HEK293 (cell line): ENCODE measurements at regions not wholly inside any gene's neighbourhood (a gene's known extent, or its start where the extent isn't known, plus 50 kb on each side); places are given as distances from the start of the nearest gene placed in this dataset.

Experiments used
- CTCF ChIA-PET: fragments of 350-600 bp; formaldehyde crosslinking; extraction: SDS; loops from one replicate; lab custom pipeline; 2021; ENCODE audit warnings: antibody characterized with exemption; lab: Yijun Ruan, JAX
- POLR2A ChIA-PET: fragments of 300-600 bp; formaldehyde crosslinking; extraction: SDS; loops from one replicate; lab custom pipeline; 2020; ENCODE audit warnings: antibody characterized with exemption, inconsistent platforms; lab: Yijun Ruan, JAX
- H3K27ac ChIP-seq: fragments of 200-500 bp; sonication (Bioruptor generic); 2 replicates; pipeline ENCODE4 v1.5.1; 2014; ENCODE audit warnings: low read depth, low read length, control low read depth, inconsistent platforms; ENCODE audit errors: extremely low read depth
- H3K36me3 ChIP-seq, 2 experiments: fragments of 200-500 bp in 1 of 2; sonication (Bioruptor generic) in 1 of 2; 1 replicate in 1 of 2; 2 replicates in 1 of 2; pipeline ENCODE4 v1.5.1; 2014 to 2017; ENCODE audit warnings: inconsistent platforms in 2 of 2, low read length in 2 of 2; ENCODE audit not compliant: control insufficient read depth in 2 of 2, insufficient read depth in 1 of 2
- H3K4me1 ChIP-seq: fragments of 200-500 bp; sonication (Bioruptor generic); 2 replicates; pipeline ENCODE4 v1.5.1; 2014; ENCODE audit warnings: mild to moderate bottlenecking, low read length, inconsistent platforms; ENCODE audit not compliant: control insufficient read depth, insufficient read depth
- H3K4me3 ChIP-seq: 2 replicates; pipeline ENCODE4 v1.5.1; 2011; ENCODE audit warnings: low read depth, mild to moderate bottlenecking, control low read depth, low read length, moderate library complexity
- H3K9me3 ChIP-seq: fragments of 200-500 bp; sonication (Bioruptor generic); 2 replicates; pipeline ENCODE4 v1.5.1; 2014; ENCODE audit warnings: low read depth, low read length, inconsistent platforms; ENCODE audit not compliant: control insufficient read depth, insufficient read depth
- CTCF ChIP-seq: fragments of 450-650 bp; formaldehyde crosslinking; IDR thresholded peaks from 2 replicates; pipeline ENCODE4 v1.5.1; 2016; ENCODE audit warnings: missing biosample characterization, missing genetic modification characterization
- ELK4 ChIP-seq: IDR thresholded peaks from 2 replicates; pipeline ENCODE4 v1.6.1; 2011; ENCODE audit warnings: mild to moderate bottlenecking, low read depth, low read length, borderline replicate concordance
- HIC1 ChIP-seq: fragments of 450-650 bp; formaldehyde crosslinking; IDR thresholded peaks from 2 replicates; pipeline ENCODE4 v1.5.1; 2016; ENCODE audit warnings: missing biosample characterization, missing genetic modification characterization
- HOXC10 ChIP-seq: sonication (generic); formaldehyde crosslinking; IDR thresholded peaks from 2 replicates; pipeline ENCODE4 v1.8.1; 2023; ENCODE audit warnings: mild to moderate bottlenecking, missing genetic modification reagents
- KLF10 ChIP-seq: fragments of 450-650 bp; IDR thresholded peaks from 2 replicates; pipeline ENCODE4 v1.5.1; 2018; ENCODE audit warnings: missing biosample characterization, mild to moderate bottlenecking, missing genetic modification characterization
- MEIS1 ChIP-seq: sonication (generic); formaldehyde crosslinking; IDR thresholded peaks from 2 replicates; pipeline ENCODE4 v1.8.1; 2022; ENCODE audit warnings: missing genetic modification reagents, mild to moderate bottlenecking, borderline replicate concordance
- PBX3 ChIP-seq: sonication (generic); formaldehyde crosslinking; IDR thresholded peaks from 2 replicates; pipeline ENCODE4 v1.8.1; 2022; ENCODE audit warnings: mild to moderate bottlenecking, moderate library complexity, missing genetic modification reagents
- PRDM4 ChIP-seq: fragments of 450-650 bp; formaldehyde crosslinking; IDR thresholded peaks from 2 replicates; pipeline ENCODE4 v1.5.1; 2017; ENCODE audit warnings: missing biosample characterization, missing genetic modification characterization
- SALL2 ChIP-seq: fragments of 450-650 bp; formaldehyde crosslinking; IDR thresholded peaks from 2 replicates; pipeline ENCODE4 v1.5.0; 2017; ENCODE audit warnings: missing biosample characterization, mild to moderate bottlenecking, missing genetic modification characterization, borderline replicate concordance
- TRIM28 ChIP-seq: IDR thresholded peaks from 2 replicates; pipeline ENCODE4 v1.6.1; 2011; ENCODE audit warnings: low read length, control low read depth, borderline replicate concordance
- ZBTB20 ChIP-seq: fragments of 450-650 bp; formaldehyde crosslinking; IDR thresholded peaks from 2 replicates; pipeline ENCODE4 v1.5.1; 2016; ENCODE audit warnings: missing biosample characterization, missing genetic modification characterization
- ZBTB49 ChIP-seq: fragments of 450-650 bp; formaldehyde crosslinking; IDR thresholded peaks from 2 replicates; pipeline ENCODE4 v1.5.1; 2016; ENCODE audit warnings: missing biosample characterization, missing genetic modification characterization, low read depth
- ZNF169 ChIP-seq: fragments of 450-650 bp; formaldehyde crosslinking; IDR thresholded peaks from 2 replicates; pipeline ENCODE4 v1.5.1; 2016; ENCODE audit warnings: missing biosample characterization, missing genetic modification characterization
- ZNF175 ChIP-seq: fragments of 450-650 bp; formaldehyde crosslinking; IDR thresholded peaks from 2 replicates; pipeline ENCODE4 v1.5.1; 2016; ENCODE audit warnings: missing biosample characterization, missing genetic modification characterization
- ZNF2 ChIP-seq: fragments of 450-650 bp; formaldehyde crosslinking; IDR thresholded peaks from 2 replicates; pipeline ENCODE4 v1.5.1; 2016; ENCODE audit warnings: missing biosample characterization, missing genetic modification characterization
- ZNF24 ChIP-seq: fragments of 450-650 bp; formaldehyde crosslinking; IDR thresholded peaks from 2 replicates; pipeline ENCODE4 v1.5.1; 2016; ENCODE audit warnings: missing biosample characterization, missing genetic modification characterization
- ZNF354C ChIP-seq: fragments of 450-650 bp; formaldehyde crosslinking; IDR thresholded peaks from 2 replicates; pipeline ENCODE4 v1.5.1; 2016; ENCODE audit warnings: missing biosample characterization, missing genetic modification characterization, low read depth, borderline replicate concordance
- ZNF362 ChIP-seq: fragments of 450-650 bp; formaldehyde crosslinking; IDR thresholded peaks from 2 replicates; pipeline ENCODE4 v1.5.1; 2016; ENCODE audit warnings: missing biosample characterization, missing genetic modification characterization
- ZNF366 ChIP-seq: fragments of 450-650 bp; formaldehyde crosslinking; conservative IDR thresholded peaks from 2 replicates; pipeline ENCODE4 v1.5.1; 2016; ENCODE audit warnings: missing biosample characterization, missing genetic modification characterization
- ZNF394 ChIP-seq: fragments of 450-650 bp; formaldehyde crosslinking; IDR thresholded peaks from 2 replicates; pipeline ENCODE4 v1.5.1; 2016; ENCODE audit warnings: missing biosample characterization, missing genetic modification characterization, mild to moderate bottlenecking, moderate library complexity, borderline replicate concordance
- ZNF416 ChIP-seq: fragments of 450-650 bp; formaldehyde crosslinking; IDR thresholded peaks from 2 replicates; pipeline ENCODE4 v1.5.1; 2016; ENCODE audit warnings: missing biosample characterization, missing genetic modification characterization
- ZNF514 ChIP-seq: fragments of 450-650 bp; formaldehyde crosslinking; IDR thresholded peaks from 2 replicates; pipeline ENCODE4 v1.5.1; 2016; ENCODE audit warnings: missing biosample characterization, missing genetic modification characterization
- ZNF558 ChIP-seq: fragments of 450-650 bp; formaldehyde crosslinking; IDR thresholded peaks from 2 replicates; pipeline ENCODE4 v1.5.1; 2016; ENCODE audit warnings: missing biosample characterization, missing genetic modification characterization
- ZNF585B ChIP-seq: fragments of 450-650 bp; formaldehyde crosslinking; IDR thresholded peaks from 2 replicates; pipeline ENCODE4 v1.5.1; 2016; ENCODE audit warnings: missing biosample characterization, missing genetic modification characterization
- ZXDB ChIP-seq: fragments of 450-650 bp; formaldehyde crosslinking; IDR thresholded peaks from 2 replicates; pipeline ENCODE4 v1.5.1; 2016; ENCODE audit warnings: missing biosample characterization, missing genetic modification characterization

GRCh38 chr6:126280287-126280686, 59.6 kb upstream of the CENPW start:
- no peaks in the 10 kb centered on the region for H3K4me1 ChIP-seq
- no peaks in the 10 kb centered on the region for H3K9me3 ChIP-seq
- H3K36me3 ChIP-seq, result no peaks in the 10 kb centered on the region
- H3K4me3 ChIP-seq, result no peak overlapping the region
- no peak for TF ChIP-seq SALL2 (tag by site-specific recombination)
- TF ChIP-seq ZNF175 (tag by site-specific recombination), result no peak
- no peak for TF ChIP-seq PBX3
- TF ChIP-seq ZNF362 (tag by site-specific recombination), result no peak
- no peak for TF ChIP-seq ZXDB
- no peak for TF ChIP-seq CTCF (tag by site-specific recombination)
- TF ChIP-seq ZNF366, result no peak
- no peak for TF ChIP-seq ZNF394
- TF ChIP-seq ZNF354C, result no peak
- TF ChIP-seq HIC1 (tag by site-specific recombination), result no peak
- TF ChIP-seq ZNF2 (tag by site-specific recombination), result no peak
- no peak for TF ChIP-seq ELK4
- TF ChIP-seq ZBTB20 (tag by site-specific recombination), result no peak
- no peak for TF ChIP-seq ZBTB49 (tag by site-specific recombination)
- H3K27ac ChIP-seq, result no peak overlapping the region
- ChIA-PET CTCF (no interaction called here), POLR2A (no interaction called here)

GRCh38 chr6:126285871-126286365, 54.0 kb upstream of the CENPW start:
- ChIA-PET POLR2A (no interaction called here), CTCF (no interaction called here)
- Histone ChIP-seq H3K9me3 (no peaks in the 10 kb centered on the region), H3K27ac (no peak overlapping the region), H3K36me3 (no peaks in the 10 kb centered on the region), H3K4me3 (no peak overlapping the region), H3K4me1 (no peaks in the 10 kb centered on the region)
- TF ChIP-seq ZNF169 (tag by site-specific recombination) (no peak), KLF10 (tag by site-specific recombination) (no peak), ZNF558 (no peak), ZNF416 (no peak), TRIM28 (no peak), PRDM4 (tag by site-specific recombination) (no peak), ZNF514 (tag by site-specific recombination) (no peak), HOXC10 (CRISPR knock-in tag) (no peak), ZNF24 (no peak), ZNF585B (tag by site-specific recombination) (no peak), MEIS1 (CRISPR knock-in tag) (no peak)
